HG02642 (cell line): ENCODE measurements at regions not wholly inside any gene's neighbourhood (a gene's known extent, or its start where the extent isn't known, plus 50 kb on each side); places are given as distances from the start of the nearest gene placed in this dataset.

ENCODE experiments used
- ATAC-seq: cut with Tn5 transposase; IDR thresholded peaks from one replicate; pipeline ENCODE4 v1.9.1; 2021; ENCODE audit warnings: mild to moderate bottlenecking; ENCODE audit not compliant: unreplicated experiment, poor library complexity

DNA sequence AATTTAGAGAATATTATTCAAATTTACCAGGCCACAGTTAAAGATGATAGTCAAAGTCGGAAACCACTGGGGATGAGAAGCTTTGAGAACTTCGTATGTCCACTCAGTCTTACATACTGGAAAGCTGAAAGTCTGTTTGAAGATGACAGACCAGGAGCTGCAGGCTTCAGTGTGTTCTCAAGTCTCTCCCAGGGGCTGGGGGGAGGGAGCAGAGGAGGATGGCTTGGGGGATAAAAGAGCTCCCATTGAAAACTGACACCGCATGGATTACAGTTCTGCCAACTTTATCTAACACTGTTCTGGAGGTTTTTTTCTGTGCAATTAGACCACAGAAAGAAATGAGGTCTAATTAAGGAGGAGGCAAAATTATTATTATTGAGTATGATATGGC lies 170.5 kb upstream of the ALKAL2 start:
- ATAC-seq: no peak

DNA sequence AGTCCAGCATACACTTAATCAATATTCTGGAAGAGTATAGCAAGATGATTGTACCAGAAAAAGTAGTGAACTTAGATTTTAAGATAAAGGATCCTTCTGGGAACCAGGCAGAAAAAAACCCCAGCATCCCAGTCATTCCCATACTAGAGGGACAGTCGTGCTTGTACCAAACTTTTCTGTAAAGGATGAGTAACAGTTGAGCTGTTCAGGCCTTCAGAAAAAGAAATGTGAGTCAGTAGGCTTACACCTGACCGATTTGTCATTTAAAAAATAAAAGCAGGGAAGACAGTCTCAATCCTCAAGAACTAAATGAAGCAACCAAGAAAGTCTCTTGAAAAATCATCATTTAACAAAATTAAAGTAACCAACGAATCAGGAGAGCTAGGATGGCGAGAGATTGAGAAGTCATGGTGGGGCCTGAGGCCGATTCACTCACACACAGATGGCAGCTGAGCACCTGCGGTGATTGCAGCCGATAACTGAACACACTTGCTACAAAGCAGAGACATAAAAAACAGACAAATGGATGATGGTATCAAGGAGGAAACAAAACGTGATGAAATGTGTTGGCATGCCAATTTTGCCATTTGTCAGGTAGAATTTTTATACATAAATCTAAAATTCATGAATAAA lies 170.0 kb upstream of the ALKAL2 start:
- ATAC-seq: no peak

DNA sequence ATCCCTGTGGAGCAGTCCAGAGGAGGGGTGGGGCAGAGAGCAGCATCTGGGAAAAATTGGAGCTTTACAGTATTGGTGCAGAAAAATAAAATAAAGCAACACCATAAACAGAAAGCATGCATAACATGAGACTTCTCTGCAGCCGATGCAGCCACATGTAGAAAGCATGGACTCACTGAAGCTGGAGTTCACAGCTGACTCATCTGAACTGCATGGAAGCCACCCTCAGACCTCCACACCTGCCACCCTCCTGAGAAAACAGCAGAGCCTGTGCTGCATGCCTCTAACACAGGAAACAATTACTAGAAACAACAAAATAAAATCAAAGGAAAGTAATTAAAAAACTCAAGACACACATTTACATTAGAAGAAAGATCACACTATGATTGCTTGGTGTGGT lies 169.4 kb upstream of the ALKAL2 start:
- ATAC-seq: no peak

DNA sequence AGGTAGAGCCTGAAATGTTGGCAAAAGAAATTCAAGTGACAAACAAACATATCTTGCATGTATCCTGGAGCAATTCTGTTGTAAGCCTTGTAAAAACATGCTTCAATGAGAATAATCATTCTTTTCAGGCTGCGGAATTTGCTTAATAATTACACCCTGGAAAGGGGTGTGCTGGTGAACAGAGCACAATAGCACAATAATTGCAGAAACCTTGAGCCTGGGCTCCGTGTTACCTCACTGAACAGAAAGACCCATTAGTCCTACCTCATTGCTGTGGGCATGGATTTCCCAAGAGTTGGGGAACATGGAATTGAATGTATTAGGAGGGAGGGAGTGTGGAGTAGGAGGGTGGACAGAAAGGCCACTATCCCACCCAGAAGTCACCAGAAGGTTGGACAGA lies 168.0 kb upstream of the ALKAL2 start:
- ATAC-seq: no peak

DNA sequence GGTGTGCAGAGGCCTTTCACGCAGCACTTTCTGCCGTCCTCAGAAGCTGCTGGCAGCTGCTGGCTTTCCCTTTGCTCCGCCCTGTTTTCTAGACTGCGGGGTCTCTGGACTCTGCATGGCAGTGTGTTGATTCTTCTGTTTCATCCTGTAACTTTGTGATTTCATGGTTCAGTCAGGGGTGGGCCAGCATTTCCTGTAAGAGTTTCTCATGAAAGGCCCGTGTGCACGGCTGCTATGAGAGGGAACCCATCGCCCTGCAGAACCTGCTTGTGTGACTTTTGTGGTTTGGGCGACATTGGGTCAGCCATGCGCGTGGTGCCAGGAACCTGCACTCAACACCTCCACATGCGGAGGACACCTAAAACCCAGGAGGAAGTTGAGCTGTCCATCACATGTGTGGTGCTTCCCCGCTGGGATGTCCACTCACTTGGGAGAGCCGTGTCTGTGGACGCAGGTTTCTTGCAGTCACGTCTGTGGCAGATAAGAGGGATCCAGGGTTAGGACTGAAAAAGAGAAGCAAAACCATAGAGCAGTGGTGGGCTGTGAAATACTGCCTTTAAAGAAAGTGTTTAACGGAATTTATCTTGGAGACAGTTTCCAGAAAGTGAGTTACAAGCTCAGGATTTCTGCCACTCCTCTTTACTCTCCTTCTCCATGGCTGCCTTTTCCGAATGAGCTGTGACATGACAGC lies 167.3 kb upstream of the ALKAL2 start:
- ATAC-seq: no peak

DNA sequence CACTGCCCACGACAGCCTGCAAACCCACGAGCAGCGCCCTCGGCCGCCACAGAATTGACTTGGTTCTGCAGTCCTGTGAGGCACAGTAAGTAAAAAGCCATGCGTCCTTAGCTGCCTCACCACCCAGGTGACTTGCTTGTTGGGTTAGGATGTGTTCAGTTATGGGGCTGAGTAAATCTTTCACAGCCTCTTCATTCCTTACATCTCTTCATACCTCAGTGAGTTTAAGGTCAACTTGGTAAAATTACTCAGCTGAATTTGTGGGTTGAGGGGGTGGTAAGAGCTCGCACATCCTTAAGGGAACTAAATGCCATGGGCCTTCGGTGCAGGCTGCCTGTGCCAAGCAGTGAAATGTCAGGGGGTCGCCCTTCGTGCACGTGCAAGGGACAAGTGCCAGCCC lies 165.2 kb upstream of the ALKAL2 start:
- no peak for ATAC-seq

DNA sequence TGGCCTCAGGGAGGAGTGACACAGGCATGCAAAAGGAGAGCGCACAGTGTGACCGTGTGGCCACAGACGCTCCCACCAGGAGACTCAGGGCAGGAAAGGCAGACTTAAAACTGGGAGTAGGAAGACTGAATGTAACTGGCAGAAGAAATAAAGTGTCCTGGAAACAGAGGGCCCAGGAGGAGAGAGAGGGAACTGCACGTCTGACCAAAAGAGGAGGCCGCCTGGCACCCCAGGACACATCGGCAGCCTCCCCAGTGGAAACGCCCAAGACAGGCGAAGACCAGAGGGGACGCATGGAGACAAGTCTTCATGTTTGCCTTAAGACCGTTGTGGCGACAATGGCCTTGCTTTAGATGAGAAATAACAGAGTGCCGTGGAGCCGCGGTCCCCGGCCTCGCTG lies 163.6 kb upstream of the ALKAL2 start:
- ATAC-seq: no peak

DNA sequence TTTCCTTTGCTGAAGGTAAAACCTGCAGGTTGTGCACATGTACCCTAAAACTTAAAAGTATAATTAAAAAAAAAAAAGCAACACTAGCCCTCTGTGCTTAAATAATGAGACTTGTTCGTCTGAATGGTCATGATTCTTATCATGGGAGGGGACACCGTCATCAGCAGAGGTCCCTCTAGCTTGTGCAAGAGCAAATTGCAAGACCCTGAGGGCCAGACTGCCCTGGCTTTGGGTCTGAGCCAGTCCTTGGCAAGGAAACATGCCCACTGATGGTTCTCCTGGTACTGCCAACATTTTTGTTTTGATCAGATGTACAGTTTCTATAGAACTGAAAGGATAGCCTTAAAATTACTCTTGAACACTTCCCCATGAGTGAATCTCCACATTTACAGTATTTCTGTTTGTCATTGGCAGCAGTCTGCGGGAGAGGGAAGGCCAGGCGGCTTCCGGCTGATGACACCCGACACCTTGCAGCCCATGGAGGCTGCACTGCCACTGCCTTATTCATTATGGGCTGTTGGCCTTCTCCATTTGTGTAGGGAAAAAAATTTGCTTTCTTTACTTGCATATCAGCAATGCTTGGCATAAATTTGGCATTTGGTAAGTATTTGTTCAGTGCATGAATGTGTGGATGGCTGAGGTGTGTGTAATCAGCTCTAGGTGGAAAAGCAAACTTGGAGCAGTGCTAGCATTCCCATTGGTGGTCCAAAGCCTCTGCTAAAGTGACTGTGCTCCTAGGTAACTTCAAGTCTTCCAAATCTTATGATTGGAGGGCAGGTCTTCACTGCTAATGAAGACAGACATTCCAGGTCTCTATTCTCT lies 161.6 kb upstream of the ALKAL2 start:
- no peak for ATAC-seq

DNA sequence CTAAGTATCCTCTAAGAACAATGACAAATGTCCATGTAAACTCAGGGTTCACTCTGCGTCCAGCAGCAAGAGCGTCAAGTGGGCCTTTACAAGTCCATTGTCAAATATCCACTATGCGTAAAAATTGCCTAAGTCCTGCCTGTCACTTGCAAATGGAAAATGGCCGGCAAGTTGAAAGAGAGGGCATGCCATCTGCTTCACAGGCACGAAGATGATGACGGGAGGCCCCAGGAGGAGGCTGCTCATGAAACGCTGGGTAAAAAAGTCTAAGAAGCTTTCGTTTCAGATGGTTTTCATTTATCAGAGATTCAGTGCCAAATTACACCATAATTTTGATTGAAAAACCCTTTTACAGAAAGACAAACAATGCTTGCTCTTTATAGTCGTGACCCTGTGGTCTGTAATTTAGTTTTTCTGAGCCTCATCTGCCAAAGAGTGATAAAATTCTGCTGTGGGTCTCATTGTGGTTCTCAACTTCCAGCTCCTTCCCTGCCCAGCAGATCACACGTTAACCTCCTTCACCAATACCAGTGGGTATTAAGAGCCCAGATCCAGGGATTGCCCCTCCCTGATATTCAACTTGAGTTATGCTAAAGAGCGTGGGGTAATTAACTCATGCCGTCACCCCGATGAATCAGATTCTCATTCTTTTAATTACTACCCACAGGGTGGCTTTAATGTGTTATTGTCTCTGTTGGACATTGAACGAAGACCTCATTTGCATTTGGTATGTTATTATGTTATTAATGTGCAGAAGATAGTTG lies 160.2 kb upstream of the ALKAL2 start:
- ATAC-seq: no peak

DNA sequence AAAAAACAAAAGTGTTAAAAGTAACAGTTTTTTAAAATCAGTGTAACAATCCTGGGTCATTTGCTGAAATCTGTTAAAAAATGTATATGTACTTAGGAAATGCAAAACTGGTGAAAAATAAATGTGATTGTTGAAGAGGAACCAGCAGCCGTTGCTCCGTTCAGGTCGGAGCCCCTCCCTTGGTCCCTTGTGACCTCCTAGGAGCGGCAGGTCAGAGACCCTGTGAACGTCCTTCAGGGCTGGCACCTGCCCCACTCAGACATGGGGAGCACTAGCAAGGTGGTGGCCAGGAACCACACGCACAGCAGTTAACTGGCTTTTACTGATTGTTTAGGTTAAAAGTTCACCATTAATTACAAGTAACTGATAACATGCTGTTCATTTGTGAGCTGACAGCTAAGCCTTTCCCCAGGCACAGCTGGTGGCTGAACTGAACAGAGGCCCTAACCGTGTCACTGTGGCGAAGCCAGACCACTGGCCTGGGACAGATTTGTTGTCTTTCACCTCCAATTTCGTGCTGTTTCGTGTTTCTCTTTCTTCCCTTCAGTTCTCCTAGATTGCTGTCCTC lies 159.2 kb upstream of the ALKAL2 start:
- no peak for ATAC-seq

DNA sequence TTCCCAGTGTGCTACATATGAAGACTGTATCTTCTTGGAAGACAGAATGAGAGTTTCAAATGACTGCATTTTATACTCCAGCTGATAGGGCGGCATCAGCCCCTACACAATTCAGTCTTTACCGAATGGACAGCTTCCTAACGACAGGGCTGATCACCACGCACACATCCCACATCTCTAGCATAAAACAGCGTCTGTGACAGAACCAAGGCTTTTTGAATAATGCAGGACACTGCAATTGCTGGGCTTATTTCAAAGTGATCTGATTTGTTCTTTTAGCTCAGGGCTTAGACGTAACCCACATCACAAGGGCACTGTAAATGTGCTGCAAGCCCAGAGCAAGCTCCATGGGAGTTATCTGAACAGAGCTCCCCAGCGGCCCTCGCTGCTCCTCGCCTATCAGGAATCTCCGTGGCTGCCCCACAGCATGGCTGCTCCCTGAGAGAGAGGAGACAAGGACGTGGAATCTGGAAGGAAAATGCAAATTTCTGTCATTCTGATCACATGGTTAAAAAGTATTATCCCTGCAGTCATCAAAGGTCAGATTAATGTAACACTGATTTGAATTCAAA lies 158.5 kb upstream of the ALKAL2 start:
- no peak for ATAC-seq

DNA sequence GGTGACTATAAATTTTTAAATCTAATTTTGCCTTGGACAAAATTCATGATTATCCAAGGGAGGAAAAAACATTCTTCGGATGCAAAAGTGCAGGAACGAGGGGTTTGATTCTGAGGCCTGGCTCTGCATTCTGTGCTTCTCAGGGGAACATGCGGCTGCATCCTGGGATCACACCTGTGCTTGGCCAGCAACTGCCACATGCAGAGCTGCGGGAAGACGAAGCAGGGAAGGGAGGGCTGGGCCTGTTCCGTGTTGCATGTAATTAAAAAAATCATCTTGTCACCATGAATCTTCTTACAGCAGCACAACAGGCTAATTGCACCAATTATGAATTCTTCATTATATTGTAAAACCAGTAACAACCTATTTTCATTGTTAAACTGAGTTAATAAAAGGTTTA lies 158.0 kb upstream of the ALKAL2 start:
- ATAC-seq: no peak

DNA sequence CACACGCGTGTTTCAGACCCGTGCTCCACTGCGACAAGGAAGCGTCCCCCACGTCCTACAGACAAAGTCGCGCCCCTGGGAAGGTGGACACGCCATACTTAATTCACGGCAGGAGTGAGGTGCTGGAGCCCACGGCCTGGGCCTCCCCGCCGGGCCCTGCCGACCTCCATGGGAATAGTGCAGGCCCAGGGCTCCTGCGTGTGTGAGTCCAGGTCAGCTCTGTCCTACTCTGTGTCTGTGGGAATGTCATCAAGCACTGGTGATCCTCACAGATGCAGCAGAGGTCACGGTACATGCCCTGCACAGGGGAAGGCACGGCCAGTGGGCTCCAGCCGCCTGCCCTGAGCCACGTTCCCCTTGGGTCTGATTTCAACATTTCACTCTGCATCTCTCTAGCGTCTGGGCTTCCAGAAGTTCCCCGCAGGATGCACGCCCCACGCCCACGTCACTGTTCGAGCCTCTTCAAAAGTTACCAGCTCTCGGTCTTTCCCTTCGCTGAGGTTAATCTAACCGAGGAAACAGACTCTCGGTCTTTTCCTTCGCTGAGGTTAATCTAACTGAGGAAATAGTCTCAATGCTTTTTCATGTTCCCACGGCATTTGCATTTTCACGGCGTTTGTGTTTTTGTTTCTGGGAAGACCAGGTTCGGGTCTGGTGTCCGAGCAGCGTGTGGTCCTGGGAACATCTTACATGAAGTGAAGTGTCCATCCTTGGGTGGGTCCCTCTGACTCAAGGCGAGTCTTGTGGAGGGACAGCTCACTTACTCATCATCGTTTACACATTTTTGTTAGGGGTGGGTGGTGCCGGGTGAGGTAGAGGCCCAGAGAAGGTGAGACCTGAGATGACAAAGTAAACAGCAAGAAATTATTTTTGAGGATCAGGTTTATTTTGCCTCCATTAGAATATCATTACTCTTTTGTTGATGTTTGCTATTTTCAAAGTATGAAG lies 157.3 kb upstream of the ALKAL2 start:
- ATAC-seq: no peak

DNA sequence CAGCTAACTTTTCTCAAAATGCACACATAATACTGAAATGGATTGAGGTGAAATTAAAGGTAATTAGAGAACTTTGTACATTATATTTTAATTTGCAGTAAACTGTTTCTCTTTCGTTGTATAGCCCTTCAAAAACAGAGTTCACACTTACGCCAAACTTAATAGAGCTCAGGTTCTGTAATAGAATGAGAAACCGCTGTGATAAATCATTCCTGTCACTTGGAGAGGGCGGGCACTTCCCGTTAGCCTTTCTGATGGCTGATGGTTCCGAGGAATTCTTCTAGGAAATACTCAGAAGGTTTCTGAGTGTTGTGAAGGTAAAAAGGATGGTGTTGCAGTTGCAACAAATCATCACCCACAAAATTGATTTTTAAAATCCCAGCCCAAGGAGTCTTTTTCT lies 155.8 kb upstream of the ALKAL2 start:
- no peak for ATAC-seq

DNA sequence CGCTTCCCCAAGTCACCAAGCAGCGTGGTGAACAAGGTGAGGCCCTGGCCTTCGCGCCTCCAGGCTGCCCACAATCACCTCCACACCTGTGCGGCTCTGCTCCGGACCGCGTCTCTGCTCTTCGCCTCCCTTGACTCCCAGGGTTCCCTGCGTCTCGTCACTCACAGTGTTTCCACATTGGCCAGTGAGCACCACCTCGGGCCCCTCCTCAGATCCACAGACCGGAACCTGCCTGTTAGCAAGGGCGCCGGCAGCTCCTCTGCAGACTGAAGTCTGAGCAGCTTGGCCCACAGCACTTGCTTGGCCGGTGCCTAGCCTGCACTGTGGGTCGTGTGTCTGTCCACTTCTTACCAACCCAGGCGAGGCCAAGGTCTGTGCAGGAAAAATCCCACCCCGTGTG lies 155.3 kb upstream of the ALKAL2 start:
- ATAC-seq: no peak

DNA sequence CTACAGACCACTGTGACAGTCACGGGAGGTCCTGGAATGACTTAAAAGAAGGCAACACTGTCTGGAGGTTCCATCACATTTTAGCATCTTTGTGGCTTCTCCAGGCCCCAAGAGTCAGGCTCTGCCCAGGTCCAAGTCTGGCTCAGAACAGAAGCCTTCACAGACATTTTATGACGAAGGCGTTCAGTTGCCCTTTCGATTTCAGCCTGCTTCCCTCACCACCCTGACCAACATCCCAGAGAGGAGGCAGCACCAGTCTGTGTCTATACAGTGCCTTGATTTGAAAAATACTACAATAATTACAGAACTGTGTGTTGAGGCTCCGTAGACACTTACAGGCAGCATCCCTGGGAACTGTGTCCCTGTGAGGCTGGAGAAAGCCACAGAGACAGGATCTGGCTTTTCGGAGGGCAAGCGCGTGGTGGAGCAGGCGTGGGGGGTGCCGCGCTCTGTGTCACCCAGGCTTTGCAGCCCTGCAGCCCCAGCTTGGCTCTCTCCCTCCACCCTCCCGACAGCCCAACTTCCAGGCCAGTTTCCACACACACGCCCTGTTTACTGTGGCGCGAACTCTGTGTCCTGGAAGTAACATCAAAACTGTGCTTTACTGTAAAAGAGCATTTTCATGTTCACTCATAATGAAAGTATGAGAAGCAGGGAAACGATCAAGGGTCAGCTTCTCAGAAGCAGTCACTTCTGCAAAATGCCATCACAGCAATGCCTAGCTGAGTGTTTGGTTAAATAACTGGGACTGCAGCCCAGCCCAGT lies 153.5 kb upstream of the ALKAL2 start:
- ATAC-seq: no peak

DNA sequence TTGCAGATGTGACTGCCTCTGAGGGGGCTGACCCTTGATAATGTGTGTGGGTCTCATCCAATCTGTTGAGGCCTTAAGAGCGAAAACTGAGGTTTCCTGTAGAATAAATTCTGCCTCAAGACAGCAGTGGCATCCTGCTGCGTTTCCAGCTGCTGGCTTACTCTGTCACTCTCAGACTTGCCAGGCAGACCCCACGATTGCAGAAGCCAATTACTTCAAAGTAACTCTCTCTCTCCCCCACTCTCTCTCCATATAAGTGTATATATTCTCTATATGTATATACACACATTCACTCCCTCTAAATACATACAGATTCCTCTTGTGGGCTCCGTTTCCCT lies 152.5 kb upstream of the ALKAL2 start:
- no peak for ATAC-seq

DNA sequence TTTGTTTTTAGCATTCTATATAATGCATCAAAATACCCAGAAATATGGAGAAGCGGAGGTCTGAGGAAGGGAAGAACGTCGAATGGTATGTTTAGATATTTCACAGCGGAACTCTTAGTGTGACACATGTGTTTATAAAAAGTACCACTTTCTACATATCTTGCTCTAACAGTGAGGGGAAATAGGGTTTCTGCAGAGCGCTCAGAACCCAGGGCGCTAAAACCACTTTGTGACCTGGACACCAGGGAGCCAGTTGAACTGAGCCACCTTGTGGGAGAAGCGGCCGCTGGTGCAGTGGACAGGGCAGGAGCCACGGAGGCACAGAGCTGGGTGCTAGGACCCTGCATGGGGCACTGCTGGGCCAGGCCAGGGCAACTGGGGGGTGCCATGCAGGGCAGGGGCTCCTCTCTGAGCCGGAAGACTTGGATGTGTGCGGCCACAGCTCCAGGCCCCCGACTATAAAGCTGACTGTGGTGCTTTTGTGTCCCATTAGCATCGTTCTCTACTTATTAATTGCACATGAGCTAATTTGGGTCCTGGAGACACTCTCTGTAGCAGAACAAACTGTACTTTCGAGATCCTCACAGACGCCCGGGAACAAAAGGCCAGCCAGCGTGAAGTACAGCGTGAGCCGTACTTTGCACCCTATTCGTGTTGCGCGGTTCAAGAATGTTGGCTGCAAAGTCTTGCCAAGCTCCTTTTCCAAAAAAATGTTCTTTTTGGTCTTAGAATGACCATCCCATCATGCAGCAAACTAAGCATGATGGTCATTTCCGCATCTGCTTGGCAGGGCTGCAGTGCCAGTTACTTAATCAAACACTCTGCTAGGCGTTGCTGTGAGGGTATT lies 151.9 kb upstream of the ALKAL2 start:
- no peak for ATAC-seq
